ENCODE measurements at regions not wholly inside any gene's neighbourhood (a gene's known extent, or its start where the extent isn't known, plus 50 kb on each side); places are given as distances from the start of the nearest gene placed in this dataset.
"Not testable (repeated sequence)": the region's sequence is repeated elsewhere in the genome, so short reads cannot be mapped to it uniquely, and the experiment has no call there.

- H3K9me3 ChIP-seq = no peaks in the 10 kb centered on the region
- DNase-seq = no peak
- H3K27me3 ChIP-seq = no peaks in the 10 kb centered on the region
- H3K36me3 ChIP-seq = no peaks in the 10 kb centered on the region
- 72 to 73% methylated on average over 3 of the region's 3 CpGs for WGBS, 2 donors
- ATAC-seq = peak in 1 of 8 donors; percentile 20
- TF ChIP-seq CTCF (IDR thresholded peaks at IDR 0.05) = no peak
- H3K27ac ChIP-seq = no peak overlapping the region
- no peak overlapping the region for H3K4me3 ChIP-seq
- intact Hi-C loops (cut with DNase I) = no loop called here
- H3K4me1 ChIP-seq = peaks cover 0 to 25% (median 8%) of the 10 kb centered on the region in 9 donors
Measured at GRCh38 chr16:65739518-65739917, 617.7 kb upstream of the CDH11 start.

DNA sequence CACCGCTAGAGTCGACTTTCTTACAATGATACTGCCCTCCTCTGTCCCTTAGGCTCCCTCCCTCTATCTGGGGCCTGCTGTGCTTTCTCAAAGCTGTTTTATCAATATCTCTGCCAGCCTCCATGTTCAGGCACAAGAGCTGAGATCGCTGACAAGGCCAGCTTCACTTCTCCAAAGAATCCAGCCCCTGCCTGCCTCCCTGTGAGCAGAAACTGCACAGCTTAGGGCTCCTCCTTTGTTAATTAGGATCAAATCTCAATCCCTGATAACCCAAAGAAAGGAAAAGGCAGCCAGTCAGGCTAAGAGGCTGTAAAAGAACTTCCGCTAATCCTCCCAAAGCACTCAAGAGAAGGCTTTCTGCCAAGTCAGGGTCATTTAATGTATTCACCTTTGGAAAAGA, 616.0 kb upstream of the CDH11 start:
- intact Hi-C loops (cut with DNase I) = no loop called here
- no peaks in the 10 kb centered on the region for H3K27me3 ChIP-seq
- TF ChIP-seq CTCF (IDR thresholded peaks at IDR 0.05) = no peak
- H3K4me3 ChIP-seq = no peak overlapping the region
- no peaks in the 10 kb centered on the region for H3K36me3 ChIP-seq
- ATAC-seq (peak in 1 of 8 donors; percentile 52), DNase-seq (no peak)
- H3K4me1 ChIP-seq = peaks cover 0 to 25% (median 8%) of the 10 kb centered on the region in 9 donors
- WGBS, 2 donors = 41 to 45% methylated on average over 4 of the region's 4 CpGs
- no peaks in the 10 kb centered on the region for H3K9me3 ChIP-seq
- H3K27ac ChIP-seq = no peak overlapping the region

DNA sequence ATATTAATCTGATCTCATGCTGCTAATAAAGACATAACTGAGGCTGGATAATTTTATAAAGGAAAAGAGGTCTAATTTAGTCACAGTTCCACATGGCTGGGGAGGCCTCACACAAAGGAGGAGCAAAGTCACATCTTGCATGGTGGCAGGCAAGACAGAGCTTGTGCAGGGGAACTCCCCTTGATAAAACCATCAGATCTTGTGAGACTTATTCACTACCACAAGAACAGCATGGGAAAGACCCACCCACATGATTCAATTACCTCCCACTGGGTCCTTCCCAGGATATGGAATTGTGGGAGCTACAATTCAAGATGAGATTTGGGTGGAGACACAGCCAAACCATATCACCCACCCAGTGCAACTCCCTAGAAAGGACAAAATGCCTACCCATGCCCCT, 613.8 kb upstream of the CDH11 start:
- ATAC-seq; H3K27me3 ChIP-seq; H3K4me3 ChIP-seq; DNase-seq; H3K36me3 ChIP-seq; intact Hi-C loops (cut with DNase I); H3K9me3 ChIP-seq; H3K27ac ChIP-seq: not testable (repeated sequence)
- H3K4me1 ChIP-seq = peaks cover 0 to 25% (median 8%) of the 10 kb centered on the region in 9 donors

DNA sequence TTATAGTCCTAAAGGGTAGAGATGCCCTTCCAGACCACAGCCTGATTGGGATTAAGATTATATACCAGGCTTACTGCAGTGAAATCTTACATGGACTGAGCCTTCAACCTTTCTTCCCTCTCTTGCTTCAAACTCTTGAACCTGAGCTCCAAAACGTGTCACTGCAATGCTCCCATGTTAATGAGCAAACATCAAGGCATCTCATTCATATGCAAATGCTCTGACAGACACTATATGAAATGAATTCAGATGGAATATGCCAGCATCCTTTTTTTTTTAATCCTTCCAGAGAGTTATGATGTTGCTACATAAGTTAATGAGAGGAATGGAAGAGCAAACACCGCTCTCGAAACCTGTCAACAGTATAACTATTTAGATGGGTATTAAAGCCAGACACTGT, 611.9 kb upstream of the CDH11 start:
- H3K4me3 ChIP-seq = no peak overlapping the region

More for the DNA sequence above, 611.9 kb upstream of the CDH11 start:
- WGBS, 2 donors = 87% methylated on average over 3 of the region's 3 CpGs
- Histone ChIP-seq H3K4me1 (peaks cover 0 to 28% (median 8%) of the 10 kb centered on the region in 9 donors), H3K27ac (no peak overlapping the region), H3K36me3 (no peaks in the 10 kb centered on the region), H3K9me3 (peaks cover 0 to 12% (median 0%) of the 10 kb centered on the region in 11 donors), H3K27me3 (peaks cover 0 to 4% (median 0%) of the 10 kb centered on the region in 7 donors)
- DNase-seq (no peak), ATAC-seq (no peak)
- TF ChIP-seq CTCF (IDR thresholded peaks at IDR 0.05) = no peak
- intact Hi-C loops (cut with DNase I) = no loop called here
